Natural killer cell (primary cell): ENCODE measurements at regions not wholly inside any gene's neighbourhood (a gene's known extent, or its start where the extent isn't known, plus 50 kb on each side); places are given as distances from the start of the nearest gene placed in this dataset.
"Not testable (repeated sequence)": the region's sequence is repeated elsewhere in the genome, so short reads cannot be mapped to it uniquely, and the experiment has no call there.

Source experiments
- ATAC-seq, 3 donors: fragments of 150-1000 bp in 2 of 3; fragments of 200-7000 bp in 1 of 3; cut with Tn5 transposase; 1 replicate in 1 of 3; 2 replicates in 2 of 3; pipeline ENCODE4 v1.10.0; 2021; ENCODE audit warnings: mild to moderate bottlenecking in 2 of 3, moderate library complexity in 2 of 3
- DNase-seq, 2 donors: peaks; one replicate each; pipeline versions ENCODE4 v3.0.0 to v3.0.0-alpha.2; 2013 to 2021; ENCODE audit warnings: mixed read lengths in 1 of 2
- H3K27ac ChIP-seq: one replicate; pipeline ENCODE4 v1.5.1; 2013; ENCODE audit warnings: mild to moderate bottlenecking, low read length
- H3K27me3 ChIP-seq: one replicate; pipeline ENCODE4 v1.6.1; 2013; ENCODE audit warnings: low read length; ENCODE audit not compliant: control insufficient read depth, insufficient read depth
- H3K36me3 ChIP-seq: one replicate; pipeline ENCODE4 v1.6.1; 2013; ENCODE audit warnings: low read length; ENCODE audit not compliant: control insufficient read depth, insufficient read depth
- H3K4me1 ChIP-seq: one replicate; pipeline ENCODE4 v1.6.1; 2013; ENCODE audit warnings: low read length; ENCODE audit not compliant: control insufficient read depth, insufficient read depth
- H3K4me3 ChIP-seq: one replicate; pipeline ENCODE4 v1.5.1; 2013; ENCODE audit warnings: low read length
- H3K9me3 ChIP-seq: one replicate; pipeline ENCODE4 v1.6.1; 2013; ENCODE audit warnings: low read length; ENCODE audit not compliant: control insufficient read depth, insufficient read depth
- H3K27ac Mint-ChIP-seq, 2 donors: one replicate each; pipeline ENCODE4 v1.8.0; 2022; ENCODE audit warnings: mild to moderate bottlenecking in 2 of 2, mixed read lengths in 2 of 2, moderate library complexity in 1 of 2
- H3K27me3 Mint-ChIP-seq, 2 donors: one replicate each; pipeline ENCODE4 v1.8.0; 2022; ENCODE audit warnings: low read depth in 2 of 2, mixed read lengths in 2 of 2
- H3K36me3 Mint-ChIP-seq: one replicate; pipeline ENCODE4 v1.8.0; 2022; ENCODE audit warnings: mixed read lengths
- H3K4me1 Mint-ChIP-seq, 2 donors: one replicate each; pipeline ENCODE4 v1.8.0; 2022; ENCODE audit warnings: mixed read lengths in 2 of 2
- H3K4me3 Mint-ChIP-seq: one replicate; pipeline ENCODE4 v1.8.0; 2022; ENCODE audit warnings: mild to moderate bottlenecking, moderate library complexity, mixed read lengths
- H3K9me3 Mint-ChIP-seq, 2 donors: one replicate each; pipeline ENCODE4 v1.8.0; 2022; ENCODE audit warnings: mixed read lengths in 2 of 2
- CTCF ChIP-seq: fragments of 200-600 bp; IDR thresholded peaks from one replicate; pipeline ENCODE4 v1.8.0; 2022; ENCODE audit warnings: antibody characterized with exemption
- WGBS: methylation state at CpG from one replicate; pipeline ENCODE4 v1.1.7; 2013; ENCODE audit warnings: missing lambda C conversion rate; ENCODE audit not compliant: insufficient coverage; 5-methylcytosine and 5-hydroxymethylcytosine counted together
- intact Hi-C: fragments of 100-400 bp; cut with micrococcal nuclease; formaldehyde crosslinking; loops from one replicate; pipeline ENCODE4 v1.14.2; 2022

- Mint-ChIP-seq H3K36me3 (no peaks in the 10 kb centered on the region), H3K27ac (no peak overlapping the region), H3K4me1 (no peaks in the 10 kb centered on the region), H3K4me3 (no peak overlapping the region), H3K27me3 (no peaks in the 10 kb centered on the region), H3K9me3 (peaks cover 16 to 20% of the 10 kb centered on the region in 2 donors)
- Histone ChIP-seq H3K9me3 (peaks cover 4% of the 10 kb centered on the region), H3K36me3 (no peaks in the 10 kb centered on the region), H3K27ac (no peak overlapping the region), H3K27me3 (no peaks in the 10 kb centered on the region), H3K4me3 (no peak overlapping the region), H3K4me1 (no peaks in the 10 kb centered on the region)
- 100% methylated on average over 1 of the region's 1 CpG for WGBS
- no peak for TF ChIP-seq CTCF
- ATAC-seq (no peak), DNase-seq (no peak)
- intact Hi-C loops, result no loop called here
Measured at GRCh38 chr4:181021213-181021612, 1222.0 kb upstream of the TENM3 start.

GRCh38 chr4:181030135-181030921 is 1212.9 kb upstream of the TENM3 start:
- H3K9me3 ChIP-seq, H3K27me3 Mint-ChIP-seq, H3K4me3 ChIP-seq, ATAC-seq, H3K4me3 Mint-ChIP-seq, H3K27ac Mint-ChIP-seq, H3K36me3 Mint-ChIP-seq, intact Hi-C loops, H3K27ac ChIP-seq, H3K4me1 Mint-ChIP-seq, H3K36me3 ChIP-seq, DNase-seq, H3K27me3 ChIP-seq, H3K4me1 ChIP-seq: not testable (repeated sequence)
- 91% methylated on average over 12 of the region's 14 CpGs for WGBS
- peaks cover 23 to 24% of the 10 kb centered on the region in 2 donors for H3K9me3 Mint-ChIP-seq

GRCh38 chr4:181030961-181031360 is 1212.2 kb upstream of the TENM3 start:
- H3K27me3 Mint-ChIP-seq, result no peaks in the 10 kb centered on the region
- H3K4me3 Mint-ChIP-seq, result no peak overlapping the region
- intact Hi-C loops, result no loop called here
- Histone ChIP-seq H3K4me1 (no peaks in the 10 kb centered on the region), H3K9me3 (peaks cover 2% of the 10 kb centered on the region), H3K27ac (no peak overlapping the region), H3K27me3 (no peaks in the 10 kb centered on the region), H3K36me3 (no peaks in the 10 kb centered on the region), H3K4me3 (no peak overlapping the region)
- no peak overlapping the region for H3K27ac Mint-ChIP-seq
- ATAC-seq (no peak), DNase-seq (no peak)
- peaks cover 23% of the 10 kb centered on the region in 2 donors for H3K9me3 Mint-ChIP-seq
- peaks cover 8% of the 10 kb centered on the region for H3K36me3 Mint-ChIP-seq
- TF ChIP-seq CTCF, result no peak
- 97% methylated on average over 6 of the region's 7 CpGs for WGBS
- no peaks in the 10 kb centered on the region for H3K4me1 Mint-ChIP-seq

- Histone ChIP-seq H3K4me1 (no peaks in the 10 kb centered on the region), H3K9me3 (no peaks in the 10 kb centered on the region), H3K27ac (no peak overlapping the region), H3K27me3 (no peaks in the 10 kb centered on the region), H3K36me3 (no peaks in the 10 kb centered on the region), H3K4me3 (no peak overlapping the region)
- TF ChIP-seq CTCF, result no peak
- no peaks in the 10 kb centered on the region for H3K36me3 Mint-ChIP-seq
- WGBS, result 84% methylated on average over 3 of the region's 4 CpGs
- DNase-seq, result no peak
- H3K4me1 Mint-ChIP-seq, result no peaks in the 10 kb centered on the region
- intact Hi-C loops, result no loop called here
- no peaks in the 10 kb centered on the region for H3K27me3 Mint-ChIP-seq
- no peak overlapping the region for H3K4me3 Mint-ChIP-seq
- H3K9me3 Mint-ChIP-seq, result peaks cover 8 to 16% of the 10 kb centered on the region in 2 donors
- no peak overlapping the region for H3K27ac Mint-ChIP-seq
- no peak for ATAC-seq
Measured at GRCh38 chr4:181043486-181043885, 1199.7 kb upstream of the TENM3 start.
